Esophagus squamous epithelium (tissue), 4 donors: ENCODE measurements at regions not wholly inside any gene's neighbourhood (a gene's known extent, or its start where the extent isn't known, plus 50 kb on each side); places are given as distances from the start of the nearest gene placed in this dataset.

Experiments used
- CTCF ChIP-seq, 6 experiments: fragments of 450-650 bp in 4 of 6; fragments of 200-600 bp in 2 of 6; sonication (generic) in 2 of 6; IDR thresholded peaks; one replicate each; pipeline ENCODE4 v1.5.1; 2016 to 2019; ENCODE audit warnings: antibody characterized with exemption in 6 of 6, mild to moderate bottlenecking in 4 of 6, moderate library complexity in 4 of 6
- POLR2A ChIP-seq, 4 donors: fragments of 450-650 bp; IDR thresholded peaks; one replicate each; pipeline ENCODE4 v1.6.1; 2017; ENCODE audit warnings: antibody characterized with exemption in 4 of 4, mild to moderate bottlenecking in 4 of 4, moderate library complexity in 3 of 4

GRCh38 chr18:73840319-73840945, 307.2 kb downstream of the FBXO15 start:
- TF ChIP-seq CTCF (IDR thresholded peaks at IDR 0.05) (no peak), POLR2A (IDR thresholded peaks at IDR 0.05) (no peak)
